ENCODE measurements at regions not wholly inside any gene's neighbourhood (a gene's known extent, or its start where the extent isn't known, plus 50 kb on each side); places are given as distances from the start of the nearest gene placed in this dataset.

DNA sequence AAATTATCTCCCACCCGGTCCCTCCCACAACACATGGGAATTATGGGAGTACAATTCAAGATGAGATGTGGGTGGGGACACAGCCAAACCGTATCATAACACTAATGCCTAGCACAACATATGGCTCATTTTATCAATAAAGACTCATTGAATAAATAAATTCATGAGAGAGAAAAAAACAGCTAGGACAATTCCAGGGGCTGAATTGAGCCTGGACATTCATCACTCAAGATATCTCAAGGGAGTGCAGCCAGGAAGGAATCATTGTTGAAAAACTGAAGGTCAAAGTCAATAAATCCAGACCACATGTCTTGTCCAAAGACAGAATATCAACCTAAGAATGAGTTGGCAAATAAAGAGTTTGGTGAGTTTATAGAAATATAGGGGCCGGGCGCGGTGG lies 644.1 kb downstream of the PLPP3 start:
- ChIA-PET CTCF (no interaction called here), POLR2A (no interaction called here)
- no peak overlapping the region for H3K27ac ChIP-seq (ENCODE audit: insufficient read depth in 1 of 2, low read depth in 1 of 2, low read length in 2 of 2, poor library complexity in 1 of 2, severe bottlenecking in 2 of 2)
- H3K9me3 ChIP-seq (ENCODE audit: control extremely low read depth in 1 of 5, control insufficient read depth in 4 of 5, insufficient read depth in 2 of 5, low read depth in 1 of 5, low read length in 4 of 5) = peaks cover 0 to 2% (median 0%) of the 10 kb centered on the region in 5 experiments
- H3K27me3 ChIP-seq (replicated peaks in 2 of 5; ENCODE audit: control insufficient read depth in 4 of 5, insufficient read depth in 5 of 5, low read length in 4 of 5) = no peaks in the 10 kb centered on the region
- no CpG with 5 or more reads among the region's 5 CpGs for WGBS (ENCODE audit: insufficient coverage)
- no peaks in the 10 kb centered on the region for H3K4me1 ChIP-seq (ENCODE audit: control extremely low read depth in 1 of 4, control insufficient read depth in 4 of 4, insufficient read depth in 4 of 4, low read length in 3 of 4)
- no peaks in the 10 kb centered on the region for H3K36me3 ChIP-seq (ENCODE audit: control insufficient read depth in 4 of 4, insufficient read depth in 4 of 4, low read length in 3 of 4)
- no peak for DNase-seq
- H3K4me3 ChIP-seq (ENCODE audit: control insufficient read depth in 1 of 7, extremely low read depth in 1 of 7, insufficient read depth in 4 of 7, low read depth in 2 of 7, low read length in 6 of 7) = no peak overlapping the region

DNA sequence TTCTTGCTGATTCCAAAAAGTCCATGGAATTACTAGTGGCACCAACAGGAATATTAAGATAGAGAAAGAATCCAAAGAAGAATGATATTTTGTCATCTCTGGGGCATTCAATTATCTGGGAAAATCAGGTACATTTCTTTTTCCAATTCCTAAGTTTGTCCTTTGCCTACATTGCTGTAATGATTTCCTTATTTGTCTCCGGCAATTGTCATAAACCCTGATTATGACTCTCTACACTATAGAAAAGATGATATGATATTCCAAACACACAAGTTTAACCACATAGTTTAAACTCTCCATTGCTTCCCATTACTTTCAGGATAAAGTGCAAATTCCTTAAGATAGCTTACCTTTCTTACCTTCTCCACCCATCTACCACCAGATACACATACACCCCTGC lies 647.0 kb downstream of the PLPP3 start:
- ChIA-PET CTCF (no interaction called here), POLR2A (no interaction called here)
- no peaks in the 10 kb centered on the region for H3K36me3 ChIP-seq (ENCODE audit: control insufficient read depth in 4 of 4, insufficient read depth in 4 of 4, low read length in 3 of 4)
- no peaks in the 10 kb centered on the region for H3K4me1 ChIP-seq (ENCODE audit: control extremely low read depth in 1 of 4, control insufficient read depth in 4 of 4, insufficient read depth in 4 of 4, low read length in 3 of 4)
- no peak overlapping the region for H3K27ac ChIP-seq (ENCODE audit: insufficient read depth in 1 of 2, low read depth in 1 of 2, low read length in 2 of 2, poor library complexity in 1 of 2, severe bottlenecking in 2 of 2)
- no peak for DNase-seq
- H3K4me3 ChIP-seq (ENCODE audit: control insufficient read depth in 1 of 7, extremely low read depth in 1 of 7, insufficient read depth in 4 of 7, low read depth in 2 of 7, low read length in 6 of 7) = no peak overlapping the region
- no peaks in the 10 kb centered on the region for H3K27me3 ChIP-seq (replicated peaks in 2 of 5; ENCODE audit: control insufficient read depth in 4 of 5, insufficient read depth in 5 of 5, low read length in 4 of 5)
- H3K9me3 ChIP-seq (ENCODE audit: control extremely low read depth in 1 of 5, control insufficient read depth in 4 of 5, insufficient read depth in 2 of 5, low read depth in 1 of 5, low read length in 4 of 5) = peaks cover 0 to 2% (median 0%) of the 10 kb centered on the region in 5 experiments
- no CpG with 5 or more reads among the region's 1 CpG for WGBS (ENCODE audit: insufficient coverage)

DNA sequence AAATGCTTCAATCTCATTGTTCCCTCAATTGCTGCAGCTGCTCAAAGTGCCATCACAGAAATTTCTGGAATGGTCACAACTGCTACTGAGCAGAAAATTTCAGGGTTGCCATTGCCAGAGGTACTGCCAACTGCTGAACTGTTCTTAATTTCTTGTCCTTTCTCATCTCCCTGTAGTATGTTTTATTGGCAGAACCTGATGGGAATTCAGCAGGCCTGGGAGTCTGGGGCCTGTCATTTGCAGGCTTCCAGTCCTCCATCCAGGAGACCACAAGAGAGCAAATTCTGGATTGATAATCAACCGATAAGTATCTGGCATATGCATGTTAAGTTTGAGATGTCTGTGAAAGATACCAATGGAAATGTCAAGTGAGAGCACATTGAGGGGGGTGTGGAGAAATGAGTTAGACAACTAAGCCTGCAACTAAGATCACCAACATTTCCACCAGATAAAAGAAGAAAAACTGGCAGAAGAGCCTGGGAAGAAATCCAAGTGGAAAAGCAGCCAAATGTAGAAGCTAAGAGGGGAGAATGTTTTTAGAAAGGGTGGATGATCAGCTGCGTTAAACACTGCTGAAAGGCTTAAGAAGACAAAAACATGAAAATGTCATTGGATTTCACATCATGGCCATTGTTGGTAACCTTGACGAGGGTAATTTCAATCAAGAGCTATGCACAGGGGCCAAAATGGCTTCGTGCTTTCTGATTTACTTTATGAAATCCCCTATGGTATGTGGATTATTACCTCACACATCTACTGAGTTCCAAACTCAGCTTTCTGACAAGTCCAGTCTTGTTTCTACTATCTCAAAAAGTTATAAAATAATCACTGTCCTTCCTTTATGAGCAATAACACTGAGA lies 648.1 kb downstream of the PLPP3 start:
- H3K27me3 ChIP-seq (replicated peaks in 2 of 5; ENCODE audit: control insufficient read depth in 4 of 5, insufficient read depth in 5 of 5, low read length in 4 of 5) = no peaks in the 10 kb centered on the region
- peaks cover 0 to 5% (median 0%) of the 10 kb centered on the region in 5 experiments for H3K9me3 ChIP-seq (ENCODE audit: control extremely low read depth in 1 of 5, control insufficient read depth in 4 of 5, insufficient read depth in 2 of 5, low read depth in 1 of 5, low read length in 4 of 5)
- CTCF ChIA-PET = no interaction called here
- H3K27ac ChIP-seq (ENCODE audit: insufficient read depth in 1 of 2, low read depth in 1 of 2, low read length in 2 of 2, poor library complexity in 1 of 2, severe bottlenecking in 2 of 2) = no peak overlapping the region
- no peak overlapping the region for H3K4me3 ChIP-seq (ENCODE audit: control insufficient read depth in 1 of 7, extremely low read depth in 1 of 7, insufficient read depth in 4 of 7, low read depth in 2 of 7, low read length in 6 of 7)
- H3K36me3 ChIP-seq (ENCODE audit: control insufficient read depth in 4 of 4, insufficient read depth in 4 of 4, low read length in 3 of 4) = no peaks in the 10 kb centered on the region
- H3K4me1 ChIP-seq (ENCODE audit: control extremely low read depth in 1 of 4, control insufficient read depth in 4 of 4, insufficient read depth in 4 of 4, low read length in 3 of 4) = no peaks in the 10 kb centered on the region
- WGBS (ENCODE audit: insufficient coverage) = 91% methylated on average over 3 of the region's 4 CpGs
- POLR2A ChIA-PET = no interaction called here
- no peak for DNase-seq

DNA sequence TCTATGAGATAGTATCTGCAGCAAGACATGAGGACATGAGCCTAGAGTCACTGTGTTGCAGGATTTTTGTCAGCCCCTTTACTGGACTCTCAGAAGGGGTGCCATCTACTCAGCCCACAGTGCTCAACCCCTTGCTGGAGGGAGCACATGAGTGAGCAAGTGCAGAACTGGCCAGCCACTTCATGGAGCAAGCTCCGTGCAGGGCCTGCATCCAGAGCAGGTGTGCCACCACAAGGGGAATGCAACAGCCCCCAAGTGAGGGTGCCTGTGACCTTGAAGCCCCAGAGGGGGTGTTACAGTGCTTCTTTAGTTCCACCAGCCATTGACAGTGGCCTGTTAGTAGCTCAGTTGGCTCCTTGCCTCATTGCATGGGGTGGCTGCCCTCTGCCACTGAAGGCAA lies 649.7 kb downstream of the PLPP3 start:
- Histone ChIP-seq H3K4me3 (ENCODE audit: control insufficient read depth in 1 of 7, extremely low read depth in 1 of 7, insufficient read depth in 4 of 7, low read depth in 2 of 7, low read length in 6 of 7) (no peak overlapping the region), H3K9me3 (ENCODE audit: control extremely low read depth in 1 of 5, control insufficient read depth in 4 of 5, insufficient read depth in 2 of 5, low read depth in 1 of 5, low read length in 4 of 5) (peaks cover 0 to 5% (median 0%) of the 10 kb centered on the region in 5 experiments), H3K36me3 (ENCODE audit: control insufficient read depth in 4 of 4, insufficient read depth in 4 of 4, low read length in 3 of 4) (no peaks in the 10 kb centered on the region), H3K4me1 (ENCODE audit: control extremely low read depth in 1 of 4, control insufficient read depth in 4 of 4, insufficient read depth in 4 of 4, low read length in 3 of 4) (no peaks in the 10 kb centered on the region), H3K27ac (ENCODE audit: insufficient read depth in 1 of 2, low read depth in 1 of 2, low read length in 2 of 2, poor library complexity in 1 of 2, severe bottlenecking in 2 of 2) (no peak overlapping the region), H3K27me3 (replicated peaks in 2 of 5; ENCODE audit: control insufficient read depth in 4 of 5, insufficient read depth in 5 of 5, low read length in 4 of 5) (no peaks in the 10 kb centered on the region)
- no CpG with 5 or more reads among the region's 1 CpG for WGBS (ENCODE audit: insufficient coverage)
- DNase-seq = no peak
- CTCF ChIA-PET = no interaction called here
- POLR2A ChIA-PET = no interaction called here

DNA sequence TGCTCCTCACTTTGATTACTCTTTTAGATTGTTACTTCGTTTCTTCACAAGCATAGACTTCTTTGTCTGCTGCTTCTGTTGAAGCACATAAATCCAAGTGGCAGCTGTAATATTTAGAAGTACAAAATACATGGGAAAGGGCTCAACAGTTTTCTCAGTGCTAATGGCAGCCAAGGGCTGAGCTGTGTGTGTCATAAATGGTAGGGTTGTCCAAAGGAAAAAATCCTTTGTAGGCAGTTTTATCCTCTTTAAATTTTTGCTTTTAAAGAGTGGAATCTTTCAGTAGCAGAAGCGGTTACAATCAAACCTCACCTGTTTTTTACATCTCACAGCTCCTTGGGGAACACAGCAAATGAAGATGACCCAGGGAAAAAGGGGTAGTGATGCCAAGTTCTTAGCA lies 650.8 kb downstream of the PLPP3 start:
- H3K4me3 ChIP-seq (ENCODE audit: control insufficient read depth in 1 of 7, extremely low read depth in 1 of 7, insufficient read depth in 4 of 7, low read depth in 2 of 7, low read length in 6 of 7) = no peak overlapping the region
- H3K27me3 ChIP-seq (replicated peaks in 2 of 5; ENCODE audit: control insufficient read depth in 4 of 5, insufficient read depth in 5 of 5, low read length in 4 of 5) = no peaks in the 10 kb centered on the region
- H3K27ac ChIP-seq (ENCODE audit: insufficient read depth in 1 of 2, low read depth in 1 of 2, low read length in 2 of 2, poor library complexity in 1 of 2, severe bottlenecking in 2 of 2) = no peak overlapping the region
- H3K36me3 ChIP-seq (ENCODE audit: control insufficient read depth in 4 of 4, insufficient read depth in 4 of 4, low read length in 3 of 4) = no peaks in the 10 kb centered on the region
- no peak for DNase-seq
- ChIA-PET CTCF (no interaction called here), POLR2A (no interaction called here)
- no peaks in the 10 kb centered on the region for H3K4me1 ChIP-seq (ENCODE audit: control extremely low read depth in 1 of 4, control insufficient read depth in 4 of 4, insufficient read depth in 4 of 4, low read length in 3 of 4)
- WGBS (ENCODE audit: insufficient coverage) = no CpG with 5 or more reads among the region's 2 CpGs
- peaks cover 0 to 5% (median 0%) of the 10 kb centered on the region in 5 experiments for H3K9me3 ChIP-seq (ENCODE audit: control extremely low read depth in 1 of 5, control insufficient read depth in 4 of 5, insufficient read depth in 2 of 5, low read depth in 1 of 5, low read length in 4 of 5)

DNA sequence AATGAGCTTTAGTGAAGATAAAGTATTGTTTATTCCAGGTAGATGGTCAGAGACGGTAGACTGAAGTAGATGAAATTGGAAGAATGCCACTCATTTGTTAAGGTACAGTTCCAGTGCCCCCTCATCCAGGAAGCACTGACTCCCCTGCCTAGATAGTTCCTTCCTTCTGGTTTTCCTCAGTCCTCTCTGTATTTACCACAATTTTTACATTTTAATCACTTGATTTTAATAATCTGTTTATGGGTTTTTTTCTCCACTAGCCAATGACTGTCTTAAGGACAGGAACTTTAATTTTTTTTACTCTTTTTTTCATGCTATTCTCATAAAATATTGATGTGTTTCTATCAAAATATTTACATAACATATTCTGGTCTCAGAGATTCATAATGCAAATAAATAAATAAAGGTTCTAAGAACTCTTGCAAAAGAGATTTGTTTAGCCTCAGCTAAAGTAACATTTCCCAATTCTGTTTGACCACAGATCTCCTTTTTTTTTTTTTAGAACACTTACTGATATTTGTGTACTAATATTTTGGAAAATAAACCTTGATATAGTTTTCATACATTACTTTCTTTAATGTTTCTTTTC lies 651.6 kb downstream of the PLPP3 start:
- no peak for DNase-seq
- no peaks in the 10 kb centered on the region for H3K4me1 ChIP-seq (ENCODE audit: control extremely low read depth in 1 of 4, control insufficient read depth in 4 of 4, insufficient read depth in 4 of 4, low read length in 3 of 4)
- CTCF ChIA-PET = no interaction called here
- no peak overlapping the region for H3K4me3 ChIP-seq (ENCODE audit: control insufficient read depth in 1 of 7, extremely low read depth in 1 of 7, insufficient read depth in 4 of 7, low read depth in 2 of 7, low read length in 6 of 7)
- no peak overlapping the region for H3K27ac ChIP-seq (ENCODE audit: insufficient read depth in 1 of 2, low read depth in 1 of 2, low read length in 2 of 2, poor library complexity in 1 of 2, severe bottlenecking in 2 of 2)
- POLR2A ChIA-PET = no interaction called here
- H3K36me3 ChIP-seq (ENCODE audit: control insufficient read depth in 4 of 4, insufficient read depth in 4 of 4, low read length in 3 of 4) = no peaks in the 10 kb centered on the region
- WGBS (ENCODE audit: insufficient coverage) = 0% methylated on average over 1 of the region's 1 CpG
- H3K27me3 ChIP-seq (replicated peaks in 2 of 5; ENCODE audit: control insufficient read depth in 4 of 5, insufficient read depth in 5 of 5, low read length in 4 of 5) = no peaks in the 10 kb centered on the region
- H3K9me3 ChIP-seq (ENCODE audit: control extremely low read depth in 1 of 5, control insufficient read depth in 4 of 5, insufficient read depth in 2 of 5, low read depth in 1 of 5, low read length in 4 of 5) = peaks cover 0 to 5% (median 0%) of the 10 kb centered on the region in 5 experiments

DNA sequence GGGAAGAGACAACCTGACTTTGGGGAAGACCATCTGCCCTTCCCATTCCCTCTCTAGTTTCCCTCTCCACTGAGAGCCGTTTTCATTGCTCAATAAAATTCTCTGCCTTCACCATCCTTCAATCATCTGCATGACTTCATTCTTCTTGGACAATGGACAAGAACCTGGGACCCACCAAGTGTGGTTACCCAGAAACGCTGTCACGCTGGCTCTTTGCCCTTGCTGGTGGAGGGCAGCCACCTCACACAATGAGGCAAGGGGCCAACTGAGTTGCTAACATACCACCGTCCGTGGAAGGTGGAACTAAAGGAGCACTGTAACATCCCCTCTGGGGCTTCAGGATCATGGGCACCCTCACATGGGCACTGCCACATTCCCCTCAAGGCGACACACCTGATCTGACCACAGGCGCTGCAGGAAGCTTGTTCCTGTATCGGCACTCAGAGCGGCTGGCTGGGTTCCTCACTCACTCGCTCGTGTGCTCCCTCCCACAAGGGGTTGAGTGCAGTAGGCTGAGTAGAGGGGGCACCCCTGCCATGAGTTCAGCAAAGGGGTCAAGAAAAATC lies 652.4 kb downstream of the PLPP3 start:
- DNase-seq = no peak
- Histone ChIP-seq H3K9me3 (ENCODE audit: control extremely low read depth in 1 of 5, control insufficient read depth in 4 of 5, insufficient read depth in 2 of 5, low read depth in 1 of 5, low read length in 4 of 5) (peaks cover 0 to 5% (median 0%) of the 10 kb centered on the region in 5 experiments), H3K27ac (ENCODE audit: insufficient read depth in 1 of 2, low read depth in 1 of 2, low read length in 2 of 2, poor library complexity in 1 of 2, severe bottlenecking in 2 of 2) (no peak overlapping the region), H3K36me3 (ENCODE audit: control insufficient read depth in 4 of 4, insufficient read depth in 4 of 4, low read length in 3 of 4) (no peaks in the 10 kb centered on the region), H3K27me3 (replicated peaks in 2 of 5; ENCODE audit: control insufficient read depth in 4 of 5, insufficient read depth in 5 of 5, low read length in 4 of 5) (no peaks in the 10 kb centered on the region), H3K4me3 (ENCODE audit: control insufficient read depth in 1 of 7, extremely low read depth in 1 of 7, insufficient read depth in 4 of 7, low read depth in 2 of 7, low read length in 6 of 7) (no peak overlapping the region), H3K4me1 (ENCODE audit: control extremely low read depth in 1 of 4, control insufficient read depth in 4 of 4, insufficient read depth in 4 of 4, low read length in 3 of 4) (no peaks in the 10 kb centered on the region)
- ChIA-PET CTCF (no interaction called here), POLR2A (no interaction called here)
- 95% methylated on average over 10 of the region's 11 CpGs for WGBS (ENCODE audit: insufficient coverage)

Data from common myeloid progenitor, CD34-positive (primary cell).